Stimulated activated CD8-positive, alpha-beta memory T cell treated with anti-CD3 and anti-CD28 coated beads, Interleukin-12 subunit alpha, Interleukin-12 subunit beta, amount 100 ng/mL, for 4 hours (primary cell): ENCODE measurements at regions not wholly inside any gene's neighbourhood (a gene's known extent, or its start where the extent isn't known, plus 50 kb on each side); places are given as distances from the start of the nearest gene placed in this dataset.

ENCODE experiments used
- DNase-seq: peaks from one replicate; pipeline ENCODE4 v3.0.0-alpha.2; 2020; ENCODE audit warnings: low read depth

DNA sequence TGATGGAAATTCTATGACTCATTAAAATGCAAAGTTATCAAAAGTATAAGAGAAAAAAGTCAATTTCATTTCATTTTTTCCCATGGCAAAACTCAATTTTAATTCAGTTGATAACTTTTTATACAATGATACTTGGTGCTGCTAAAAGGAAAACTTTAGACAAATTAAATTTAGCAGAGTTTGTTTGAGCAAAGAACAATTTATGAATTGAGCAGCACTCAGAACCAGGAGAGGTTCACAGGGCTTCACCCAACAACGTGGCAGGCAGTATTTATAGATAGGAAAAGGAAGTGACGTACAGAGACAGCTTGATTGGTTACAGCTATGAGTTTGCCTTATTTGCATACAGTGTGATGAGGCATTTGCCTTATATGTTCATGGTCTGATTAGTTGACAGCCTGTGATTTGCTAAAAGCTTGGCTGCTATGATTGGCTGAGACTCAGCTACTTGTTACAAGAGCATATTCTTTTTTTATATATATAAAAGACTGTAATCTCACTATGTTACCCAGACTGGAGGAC is 157.2 kb upstream of the CELF2 start:
- no peak for DNase-seq

DNA sequence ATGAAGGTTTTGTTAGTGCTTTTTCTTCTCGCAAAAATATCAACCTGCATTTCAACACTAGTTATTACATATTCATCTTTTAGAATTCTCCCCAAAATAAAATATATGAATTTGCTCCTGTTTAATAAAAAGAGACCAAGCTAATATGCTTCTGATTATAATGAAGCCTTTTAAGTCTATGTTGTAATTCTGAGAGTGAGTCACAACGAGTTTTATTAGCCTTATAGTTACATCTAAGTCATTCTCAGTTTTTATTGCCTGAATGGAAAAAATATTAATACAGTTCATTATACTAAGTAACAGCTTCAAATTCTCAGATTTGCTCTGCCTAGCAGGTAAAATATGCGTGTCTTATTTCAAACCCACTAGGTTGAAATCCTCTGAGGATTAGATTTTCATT is 152.4 kb upstream of the CELF2 start:
- no peak for DNase-seq

DNA sequence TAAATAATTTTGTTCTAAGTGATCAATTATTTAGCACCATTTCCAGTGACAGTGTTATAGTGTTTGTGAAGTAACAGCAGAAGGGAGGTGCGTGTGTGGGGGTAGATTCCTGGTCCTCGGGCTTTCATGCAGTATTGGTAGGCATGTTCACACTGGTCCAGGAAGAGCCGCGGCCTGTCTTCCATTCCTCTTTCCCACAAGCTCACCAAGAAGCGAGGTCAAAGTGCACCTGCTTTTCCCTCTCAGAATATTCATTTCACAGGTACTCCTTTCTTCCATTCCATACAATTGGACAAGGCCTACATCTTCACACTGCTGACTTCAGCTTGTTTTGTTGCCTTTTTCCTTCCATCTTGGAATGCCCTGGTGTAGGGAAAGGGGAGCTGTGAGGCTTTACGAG is 151.8 kb upstream of the CELF2 start:
- DNase-seq: no peak

DNA sequence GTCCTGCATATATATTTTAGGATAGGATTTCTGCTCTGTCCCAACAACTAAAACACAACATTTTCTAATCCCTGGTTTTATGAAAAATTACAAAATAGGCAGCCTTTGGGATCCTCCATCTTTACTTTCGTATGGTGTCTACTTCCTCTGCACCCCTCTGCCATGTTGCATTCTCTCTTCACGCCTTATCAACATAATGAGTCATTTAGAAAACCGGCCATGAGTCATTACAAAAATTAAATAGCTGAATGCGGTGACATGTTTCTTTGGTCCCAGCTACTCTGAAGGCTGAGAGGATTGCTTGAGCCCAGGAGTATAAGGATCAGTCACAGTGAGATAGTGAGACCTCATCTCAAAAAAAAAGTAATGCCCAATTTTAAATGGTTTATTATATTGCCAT is 148.1 kb upstream of the CELF2 start:
- DNase-seq: no peak

DNA sequence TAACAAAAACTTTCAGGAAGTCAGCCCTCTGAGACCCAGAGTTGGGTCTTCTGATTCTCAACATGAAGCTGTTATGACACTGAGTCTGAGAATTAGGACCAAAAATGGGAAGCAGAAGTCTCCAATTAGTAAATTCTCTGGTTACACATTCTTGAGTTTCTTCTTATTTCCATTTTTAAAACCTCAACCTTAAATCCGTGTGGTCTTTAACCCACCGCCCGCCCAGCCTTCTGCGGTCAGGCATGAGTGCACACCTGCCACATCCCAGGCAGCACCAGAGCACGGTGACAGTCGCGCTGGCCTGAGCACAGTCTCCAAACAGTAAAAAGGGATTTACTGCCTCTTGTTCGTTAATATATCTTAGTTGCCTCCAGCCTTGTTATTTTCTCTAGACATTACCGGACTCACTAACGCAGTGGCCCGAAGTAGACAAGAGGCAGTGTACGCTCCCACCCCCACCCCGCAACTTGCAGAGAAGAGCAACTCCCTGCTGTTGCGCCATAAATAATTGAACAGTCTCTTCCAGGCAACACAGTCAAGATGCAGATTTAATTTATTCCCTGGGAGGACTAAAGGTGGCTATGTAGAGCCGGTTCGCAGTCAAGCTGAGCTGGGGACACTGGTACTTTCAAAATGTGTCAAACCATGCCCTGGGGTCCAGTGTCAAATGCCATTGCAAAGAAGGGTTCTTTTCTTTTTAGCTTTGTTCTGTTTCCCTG is 147.0 kb upstream of the CELF2 start:
- no peak for DNase-seq

DNA sequence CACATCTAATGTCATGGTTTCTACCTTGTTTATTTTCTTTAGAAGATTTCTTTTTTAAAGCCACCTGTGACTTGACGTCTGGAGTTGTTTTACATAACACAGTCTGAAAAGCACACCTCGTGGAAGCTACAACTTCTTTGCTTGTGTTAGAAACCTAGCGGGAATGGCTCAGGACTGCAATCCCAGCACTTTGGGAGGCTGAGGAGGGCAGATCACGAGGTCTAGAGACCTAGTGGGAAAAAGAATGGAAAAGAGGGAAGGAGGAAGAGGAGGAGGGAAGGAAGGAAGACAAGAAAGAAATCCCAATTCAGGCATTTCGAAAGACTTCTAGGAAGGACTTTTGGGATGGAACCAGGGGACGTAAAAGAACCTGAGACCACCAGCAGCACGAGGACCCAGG is 146.3 kb upstream of the CELF2 start:
- no peak for DNase-seq

DNA sequence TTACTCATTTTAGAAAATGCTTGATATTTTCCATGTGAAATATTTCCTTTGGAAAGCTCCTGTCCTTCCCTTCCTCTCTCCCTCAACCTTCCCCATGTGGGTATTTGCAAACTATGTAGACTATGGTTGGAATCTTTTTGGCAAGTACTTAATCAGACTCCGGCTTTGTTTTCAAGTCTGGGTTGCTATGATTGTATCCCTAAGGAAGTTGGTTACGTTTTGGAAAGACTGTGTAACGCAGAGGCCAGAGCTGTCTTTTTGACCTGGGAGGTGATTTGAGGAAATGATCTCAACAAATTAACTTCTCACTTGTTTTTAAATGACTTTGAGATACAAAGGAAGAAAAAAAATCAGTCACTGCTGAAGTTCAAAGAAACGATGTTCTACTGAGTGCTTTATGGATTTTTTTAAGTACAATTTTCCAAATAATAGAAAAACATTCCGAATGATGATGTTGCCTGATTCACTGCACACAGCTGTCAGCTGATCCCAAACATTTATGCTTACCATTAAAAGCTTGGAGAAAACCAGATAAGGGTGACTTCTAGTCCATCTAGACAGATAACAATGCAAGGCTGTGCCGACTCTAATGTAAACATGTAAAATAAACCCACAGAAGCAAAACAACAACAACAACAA is 145.5 kb upstream of the CELF2 start:
- DNase-seq: no peak

DNA sequence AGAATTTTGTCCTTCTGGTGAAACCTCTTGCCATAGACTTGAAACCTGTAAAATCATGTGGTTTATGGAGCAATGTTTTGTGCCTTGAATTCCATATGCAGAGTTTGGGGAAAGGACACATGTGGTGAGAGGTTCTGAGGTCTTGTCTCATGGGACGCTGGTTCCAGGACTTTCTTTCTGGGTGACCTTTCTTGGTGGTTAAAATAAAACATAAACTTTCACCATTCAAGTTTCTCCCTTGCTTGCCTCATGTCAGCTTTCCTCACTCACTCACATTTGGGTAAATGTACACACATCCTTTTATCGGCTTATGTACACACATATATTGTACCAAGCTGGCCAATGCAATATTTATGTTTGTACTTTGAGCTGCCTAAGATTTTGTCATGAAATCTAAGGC is 144.9 kb upstream of the CELF2 start:
- no peak for DNase-seq

DNA sequence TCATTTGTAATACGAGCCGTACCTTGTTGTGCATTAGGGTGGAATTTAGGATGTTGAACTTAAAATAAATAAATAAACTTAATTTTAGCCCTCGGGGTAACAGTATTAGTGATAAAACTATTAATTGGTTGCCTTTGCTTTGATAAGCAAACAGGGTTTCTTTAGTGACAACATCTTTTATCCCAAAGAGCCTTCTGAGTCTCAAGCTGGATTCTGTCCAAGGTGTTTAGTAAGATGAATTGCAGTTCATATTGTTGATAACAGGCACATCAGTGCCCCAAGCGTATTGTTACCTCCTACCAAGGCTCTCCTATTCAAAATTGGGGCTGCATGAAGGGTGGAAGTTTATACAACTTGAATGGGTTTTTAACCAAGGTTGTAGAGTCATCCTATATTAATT is 144.4 kb upstream of the CELF2 start:
- no peak for DNase-seq

DNA sequence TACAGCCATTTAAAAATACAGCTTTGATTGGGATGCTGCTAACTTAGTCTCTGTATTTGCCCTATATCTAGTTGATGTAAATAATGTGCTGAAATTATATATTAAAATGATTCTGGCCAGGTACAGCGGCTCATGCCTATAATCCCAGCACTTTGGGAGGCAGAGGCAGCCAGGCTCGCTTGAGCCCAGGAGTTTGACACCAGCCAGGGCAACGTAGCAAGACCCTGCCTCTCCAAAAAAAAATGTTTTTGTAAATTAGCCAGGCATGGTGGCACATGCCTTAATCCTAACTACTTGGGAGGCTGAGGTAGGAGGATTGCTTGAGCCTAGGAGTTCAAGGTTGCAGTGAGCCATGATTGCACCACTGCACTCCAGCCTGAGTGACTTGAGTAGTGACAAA is 143.8 kb upstream of the CELF2 start:
- no peak for DNase-seq

DNA sequence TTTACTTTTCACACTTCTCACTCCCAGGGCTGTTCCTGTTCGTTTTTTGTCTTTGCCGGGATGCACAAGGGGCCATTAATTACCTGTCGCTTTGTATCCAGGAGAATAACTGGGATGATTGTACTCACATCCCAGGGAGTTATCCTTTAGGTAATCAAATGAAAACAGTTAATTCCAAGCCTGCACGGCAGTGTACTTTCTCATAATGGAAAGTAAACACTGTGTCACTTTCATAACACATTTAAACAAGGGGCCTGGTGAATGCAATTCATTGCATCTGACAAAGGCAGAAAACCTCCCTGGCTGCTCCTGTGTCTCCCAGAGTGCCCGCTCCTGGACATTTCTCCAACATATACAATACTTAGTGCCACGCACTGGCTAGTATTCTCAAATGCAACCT is 138.7 kb upstream of the CELF2 start:
- DNase-seq: no peak

DNA sequence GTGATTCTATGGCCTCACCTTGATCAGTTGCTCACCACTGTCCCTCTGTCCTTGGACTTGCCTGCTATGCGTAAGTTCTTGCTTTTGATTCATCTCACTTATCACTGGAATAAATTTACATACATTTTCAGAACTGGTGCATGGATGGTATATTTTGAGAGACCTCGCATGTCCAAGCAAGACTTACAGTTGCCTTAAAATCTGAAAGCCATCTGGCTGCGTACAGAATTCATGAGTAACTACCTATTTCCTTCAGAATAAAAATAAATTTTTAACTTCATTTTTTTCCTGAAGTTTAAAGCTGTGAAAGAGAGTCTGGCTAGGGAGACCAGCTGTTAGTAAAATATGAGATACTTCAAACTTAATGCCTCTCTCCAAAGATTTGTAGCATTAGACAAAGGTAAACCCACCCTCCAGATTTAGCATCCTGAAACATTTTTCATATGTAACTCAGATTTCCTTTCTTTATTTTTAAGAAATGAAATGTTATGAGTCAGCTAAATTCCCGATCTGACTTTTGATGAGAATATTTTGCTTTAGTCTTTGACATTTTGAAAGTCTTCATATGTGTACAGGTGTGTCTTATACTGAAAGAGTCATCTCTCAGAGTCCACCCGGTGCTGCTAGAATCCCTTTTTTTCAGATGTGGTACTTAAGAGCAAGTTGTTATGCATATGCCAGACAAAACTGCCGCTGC is 136.4 kb upstream of the CELF2 start:
- no peak for DNase-seq

DNA sequence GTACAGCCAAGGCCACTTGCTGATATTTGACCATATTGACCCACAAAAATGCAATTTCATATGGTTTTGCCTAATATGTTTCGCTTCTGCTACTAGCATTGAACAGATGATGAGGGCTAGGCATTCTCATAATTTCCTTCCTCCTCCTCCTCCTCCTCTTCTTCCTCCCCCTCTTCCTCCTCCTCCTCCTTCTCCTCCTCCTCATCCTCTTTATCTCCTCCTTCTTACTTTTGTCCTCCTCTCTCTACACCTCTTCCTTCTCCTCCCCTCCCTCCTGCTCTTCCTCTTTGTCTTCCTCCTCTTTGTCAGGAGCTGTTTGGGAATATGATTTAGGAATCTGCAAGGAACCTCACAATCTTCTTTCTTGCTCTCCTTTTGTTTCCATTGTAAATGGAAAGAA is 133.9 kb upstream of the CELF2 start:
- no peak for DNase-seq

DNA sequence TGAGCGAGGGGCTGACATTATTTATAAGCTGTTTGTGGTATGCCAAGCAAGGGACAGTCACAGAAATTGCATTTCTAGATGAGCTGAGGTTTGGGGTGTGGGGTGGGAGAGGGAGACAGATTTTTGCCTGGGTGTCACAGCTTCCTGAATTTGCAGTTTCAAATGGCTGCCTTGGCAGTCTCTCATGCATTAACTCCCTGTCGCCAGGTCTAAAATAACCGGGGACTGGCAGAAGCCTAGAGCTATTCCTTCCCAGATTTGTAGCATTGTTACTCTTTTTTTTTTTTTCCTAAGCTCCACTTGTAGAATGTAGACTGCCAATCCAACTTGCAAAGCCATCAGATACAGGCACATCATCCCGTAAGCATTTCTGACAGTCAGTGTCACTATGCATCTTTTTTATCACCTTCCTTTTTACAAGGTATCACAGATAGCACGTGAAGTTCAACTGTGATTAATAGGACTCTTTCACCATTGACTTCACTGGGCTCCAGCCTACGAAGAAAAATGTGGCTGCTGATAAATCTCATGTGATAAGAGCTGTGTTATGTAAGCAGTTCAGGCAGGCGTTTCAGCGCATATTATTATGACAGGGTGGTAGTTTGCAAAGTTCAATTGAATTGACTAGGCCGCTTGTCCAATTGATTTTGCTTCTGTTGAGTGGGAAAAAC is 130.7 kb upstream of the CELF2 start:
- no peak for DNase-seq

DNA sequence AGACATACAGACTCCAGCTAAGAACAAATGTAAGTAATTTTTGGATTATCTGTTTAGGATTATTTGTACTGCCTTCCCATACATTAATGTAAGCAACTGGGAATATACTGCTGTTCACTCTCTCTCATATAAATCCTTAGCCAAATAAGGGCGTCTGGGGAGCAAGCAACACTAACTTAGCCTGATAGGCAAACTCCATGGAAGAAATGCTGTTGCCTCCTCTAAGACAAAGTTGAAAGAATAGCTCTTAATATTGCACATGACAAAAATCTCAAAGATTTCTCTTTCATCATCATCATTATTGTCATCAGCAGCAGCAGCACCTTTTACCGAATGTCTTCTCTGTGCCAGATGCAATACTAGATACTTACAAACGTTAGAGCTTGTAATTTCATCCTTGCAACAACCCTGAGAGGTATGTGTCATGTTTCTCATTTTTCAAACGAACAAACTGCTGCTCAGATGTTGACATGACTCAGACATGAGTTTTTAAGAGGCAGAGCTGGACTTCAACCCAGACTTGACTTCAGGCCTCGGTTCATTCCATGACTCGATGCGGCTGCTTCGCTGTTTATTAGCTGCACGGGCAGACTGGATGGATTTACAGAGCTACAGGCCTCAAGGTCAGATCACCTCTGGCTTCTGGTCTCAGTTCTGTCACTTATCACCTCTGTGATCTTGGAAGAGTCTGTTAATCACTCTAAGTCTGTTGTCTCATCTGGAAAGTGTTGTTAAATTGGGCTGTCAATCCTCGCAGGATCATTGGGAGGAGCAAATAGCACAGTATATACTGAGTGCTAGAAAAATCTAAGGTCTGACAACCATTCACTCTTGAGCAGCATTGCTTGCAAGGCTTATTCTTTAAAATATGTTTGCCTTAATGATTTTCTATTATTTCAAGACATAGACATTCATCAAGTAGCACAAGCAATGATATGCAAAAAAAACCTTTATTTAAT is 126.3 kb upstream of the CELF2 start:
- no peak for DNase-seq

DNA sequence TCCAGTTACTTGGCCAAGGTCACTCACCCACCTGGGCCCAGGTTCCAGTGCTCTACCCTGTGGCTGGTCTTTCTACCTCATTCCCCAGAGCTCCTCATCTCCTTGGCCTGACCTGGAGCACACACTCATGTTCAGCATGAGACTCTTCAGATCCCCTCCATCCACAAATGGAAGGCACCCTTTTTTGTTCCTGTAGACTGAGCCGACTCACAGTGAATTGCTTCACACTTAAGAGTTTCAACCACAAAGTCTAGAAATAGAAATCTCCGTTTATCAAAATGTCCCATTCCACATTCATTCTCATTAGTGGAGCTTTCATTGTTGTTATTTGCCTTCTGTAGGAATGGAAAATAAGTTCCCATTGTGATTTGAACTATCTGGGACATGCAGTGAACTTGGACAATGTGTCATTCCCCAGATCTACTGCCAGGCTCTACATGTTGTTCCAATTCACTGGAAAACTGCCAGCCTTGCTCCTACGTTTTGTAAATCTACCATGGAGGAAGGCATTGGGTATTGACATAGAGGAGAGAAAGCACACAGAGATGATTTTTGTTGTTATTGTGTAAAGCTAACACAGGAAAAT is 125.3 kb upstream of the CELF2 start:
- no peak for DNase-seq

DNA sequence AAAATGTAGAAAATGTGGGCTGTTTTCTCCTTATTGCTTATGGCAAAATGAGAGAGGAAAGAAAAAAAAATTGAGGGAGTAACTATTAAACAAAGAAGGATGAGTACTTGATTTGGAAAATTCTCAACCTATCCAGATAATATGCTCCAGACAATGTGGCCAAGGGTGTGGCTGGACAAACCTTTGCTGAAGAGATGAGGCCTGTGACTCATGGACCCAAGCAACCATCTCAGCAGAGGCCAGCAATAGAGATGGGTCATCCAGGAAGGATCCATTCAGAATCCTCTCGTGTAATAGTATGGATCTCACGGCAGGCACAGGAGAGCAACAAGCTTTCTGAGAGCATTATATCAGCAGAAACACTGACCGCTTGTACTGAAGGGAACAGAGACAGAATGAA is 120.3 kb upstream of the CELF2 start:
- DNase-seq: no peak

DNA sequence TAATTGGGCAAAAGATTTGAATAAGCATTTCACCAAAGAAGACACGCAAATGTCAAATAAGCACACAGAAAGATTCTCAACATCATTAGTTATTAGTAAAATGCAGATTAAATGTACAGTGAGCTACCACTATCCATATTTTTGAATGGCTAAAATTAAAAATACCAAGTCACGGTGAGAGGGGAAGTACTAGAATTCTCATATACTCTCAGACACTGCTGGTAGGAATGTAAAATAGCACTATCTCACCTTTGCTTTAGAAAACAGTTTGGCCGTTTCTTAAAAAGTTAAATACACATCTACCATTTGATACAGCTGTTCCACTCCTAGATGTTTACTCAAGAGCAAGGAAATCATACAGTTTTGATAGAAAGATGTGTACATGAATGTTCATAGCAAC is 115.8 kb upstream of the CELF2 start:
- DNase-seq: no peak

DNA sequence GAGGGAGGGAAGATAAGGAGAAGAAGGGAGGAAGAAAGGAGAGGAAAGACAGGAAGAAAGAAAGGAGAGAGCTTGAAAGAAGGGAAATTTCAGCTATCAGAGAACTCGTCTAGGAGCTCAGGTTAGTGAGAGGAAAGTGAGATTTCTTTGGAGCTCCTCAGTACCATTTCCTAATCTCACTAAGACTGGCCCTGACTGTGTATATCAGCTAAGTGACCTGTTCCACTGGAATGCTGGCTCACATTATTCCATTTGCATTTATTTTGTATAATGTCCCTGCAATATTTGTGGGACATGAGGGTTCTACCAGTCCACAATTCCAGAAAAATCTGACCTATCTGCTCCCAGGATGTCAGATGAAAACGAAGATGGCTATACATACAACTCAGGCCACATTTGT is 114.7 kb upstream of the CELF2 start:
- DNase-seq: no peak

DNA sequence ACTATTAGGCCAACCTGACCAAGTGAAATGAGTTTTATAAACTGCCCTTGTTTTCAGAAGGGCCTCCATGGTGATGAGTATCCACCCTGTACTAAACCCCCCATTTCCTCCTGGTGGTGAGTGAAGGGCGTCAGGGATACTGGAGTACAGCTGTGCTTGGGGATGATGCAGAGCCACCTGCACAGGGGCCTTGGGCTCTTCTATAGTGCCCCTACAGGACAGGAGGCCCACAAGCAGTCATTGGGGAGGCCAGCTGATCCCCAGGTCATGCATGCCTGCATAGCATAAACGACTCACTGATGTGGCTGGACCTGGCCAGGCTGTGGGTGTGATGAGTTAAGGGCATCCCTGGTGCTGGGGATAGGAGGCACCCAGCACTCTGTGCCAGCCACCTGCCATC is 114.1 kb upstream of the CELF2 start:
- no peak for DNase-seq

DNA sequence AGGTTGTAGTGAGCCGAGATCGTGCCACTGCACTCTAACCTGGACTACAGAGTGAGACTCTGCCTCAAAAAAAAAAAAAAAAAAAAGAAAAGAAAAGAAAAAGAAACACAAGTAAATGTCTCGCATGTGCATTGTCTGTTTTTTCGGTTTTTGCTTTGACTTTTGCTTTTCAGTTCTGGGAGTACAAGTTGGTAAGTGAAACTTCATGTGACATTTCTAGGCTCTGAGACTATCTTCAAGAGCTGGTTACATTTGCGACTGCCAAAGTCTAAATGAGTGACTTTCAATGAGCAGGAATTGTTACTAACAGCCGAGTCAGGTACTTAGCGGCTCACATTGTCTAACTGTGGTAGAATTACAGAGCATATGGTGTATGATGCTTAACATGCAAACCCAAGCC is 107.0 kb upstream of the CELF2 start:
- no peak for DNase-seq
